GM18907 (cell line): ENCODE measurements at regions not wholly inside any gene's neighbourhood (a gene's known extent, or its start where the extent isn't known, plus 50 kb on each side); places are given as distances from the start of the nearest gene placed in this dataset.

ENCODE experiments used
- ATAC-seq: cut with Tn5 transposase; IDR thresholded peaks from one replicate; pipeline ENCODE4 v1.9.1; 2021; ENCODE audit warnings: mild to moderate bottlenecking, moderate library complexity; ENCODE audit not compliant: unreplicated experiment

- no peak for ATAC-seq
Measured at GRCh38 chr13:105957769-105958438, 577.6 kb downstream of the EFNB2 start.

- no peak for ATAC-seq
Measured at GRCh38 chr13:105956921-105957320, 578.5 kb downstream of the EFNB2 start.

GRCh38 chr13:105952973-105953290, 582.5 kb downstream of the EFNB2 start:
- no peak for ATAC-seq

- no peak for ATAC-seq
Measured at GRCh38 chr13:105952233-105952972, 583.1 kb downstream of the EFNB2 start.

- no peak for ATAC-seq
Measured at GRCh38 chr13:105948143-105948542, 587.3 kb downstream of the EFNB2 start.

- ATAC-seq: no peak
Measured at GRCh38 chr13:105940882-105941281, 594.6 kb downstream of the EFNB2 start.

- no peak for ATAC-seq
Measured at GRCh38 chr13:105937451-105937850, 598.0 kb downstream of the EFNB2 start.

- ATAC-seq: no peak
Measured at GRCh38 chr13:105936816-105937215, 598.6 kb downstream of the EFNB2 start.

- no peak for ATAC-seq
Measured at GRCh38 chr13:105929505-105929904, 606.0 kb downstream of the EFNB2 start.

GRCh38 chr13:105928901-105929300, 606.6 kb downstream of the EFNB2 start:
- no peak for ATAC-seq

- no peak for ATAC-seq
Measured at GRCh38 chr13:105928048-105928447, 607.4 kb downstream of the EFNB2 start.

- ATAC-seq: no peak
Measured at GRCh38 chr13:105925496-105925895, 610.0 kb downstream of the EFNB2 start.

GRCh38 chr13:105921711-105922110, 613.8 kb downstream of the EFNB2 start:
- no peak for ATAC-seq

- ATAC-seq: no peak
Measured at GRCh38 chr13:105920370-105920769, 615.1 kb downstream of the EFNB2 start.

GRCh38 chr13:105918842-105919741, 616.4 kb downstream of the EFNB2 start:
- ATAC-seq: no peak

GRCh38 chr13:105915146-105915850, 620.2 kb downstream of the EFNB2 start:
- ATAC-seq: no peak

GRCh38 chr13:105914291-105915036, 621.0 kb downstream of the EFNB2 start:
- ATAC-seq: no peak

- no peak for ATAC-seq
Measured at GRCh38 chr13:105908586-105908985, 626.9 kb downstream of the EFNB2 start.

GRCh38 chr13:105907319-105908019, 628.0 kb downstream of the EFNB2 start:
- ATAC-seq: no peak

GRCh38 chr13:105906746-105907145, 628.7 kb downstream of the EFNB2 start:
- no peak for ATAC-seq
